ENCODE measurements at regions not wholly inside any gene's neighbourhood (a gene's known extent, or its start where the extent isn't known, plus 50 kb on each side); places are given as distances from the start of the nearest gene placed in this dataset.

DNA sequence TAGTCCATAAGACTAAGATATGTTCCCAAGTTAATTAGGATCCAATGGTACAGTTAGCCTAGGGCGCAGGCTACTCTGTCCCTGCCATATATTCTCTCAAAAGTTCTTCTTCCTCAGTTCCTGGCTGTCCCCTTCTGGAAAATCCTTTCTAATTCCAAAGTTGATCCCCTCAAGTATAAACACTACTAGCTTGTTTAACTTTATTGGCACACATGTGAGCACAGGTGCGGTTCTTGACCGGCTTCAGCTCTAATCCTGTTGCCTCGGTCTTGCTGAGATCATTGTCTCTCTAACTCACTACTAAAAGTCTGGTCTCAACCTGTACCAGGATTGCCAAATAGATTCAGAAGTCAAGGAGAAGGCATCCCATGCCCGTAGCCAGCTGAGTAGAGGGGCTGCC lies 89.0 kb downstream of the SEMA4F start:
- ChIA-PET CTCF (no interaction called here), POLR2A (interaction anchor here (0.7 kb wide), 1 partner anchor 11 kb away, joined by 4 read pairs; no protein-coding TSS in a partner anchor)
- H3K27ac Mint-ChIP-seq, result no peak overlapping the region
- H3K36me3 Mint-ChIP-seq (ENCODE audit: low read depth), result no peaks in the 10 kb centered on the region
- ATAC-seq (no peak), DNase-seq (no peak)
- no peak overlapping the region for H3K4me3 Mint-ChIP-seq
- no peaks in the 10 kb centered on the region for H3K9me3 Mint-ChIP-seq
- H3K4me1 Mint-ChIP-seq (ENCODE audit: low read depth), result no peaks in the 10 kb centered on the region
- peaks cover 2% of the 10 kb centered on the region for H3K27me3 Mint-ChIP-seq
- no peak for TF ChIP-seq CTCF (IDR thresholded peaks at IDR 0.05)
- intact Hi-C loops (cut with micrococcal nuclease), result no loop called here

DNA sequence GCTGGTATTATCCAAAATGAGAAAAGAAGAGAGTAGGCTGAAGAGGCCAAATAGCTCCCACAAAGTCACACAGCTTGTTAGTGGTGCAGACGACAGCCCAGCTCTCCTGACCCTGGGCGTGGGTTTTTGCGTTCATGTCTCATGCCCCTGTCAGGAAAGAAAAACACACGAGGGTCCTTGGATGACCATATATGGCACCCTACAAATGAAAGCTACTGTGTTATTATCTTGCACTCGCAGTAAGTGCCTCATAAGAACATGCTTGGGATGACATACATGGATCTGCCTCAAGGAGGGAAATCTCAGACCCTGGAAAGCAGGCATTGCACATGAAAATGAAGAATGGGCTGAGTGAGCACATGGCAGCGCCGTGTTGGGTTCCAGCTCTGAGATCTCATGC lies 89.7 kb downstream of the SEMA4F start:
- no peak for TF ChIP-seq CTCF (IDR thresholded peaks at IDR 0.05)
- no peak overlapping the region for H3K4me3 Mint-ChIP-seq
- H3K27ac Mint-ChIP-seq, result no peak overlapping the region
- H3K27me3 Mint-ChIP-seq, result peaks cover 2% of the 10 kb centered on the region
- no peak for DNase-seq
- no peaks in the 10 kb centered on the region for H3K4me1 Mint-ChIP-seq (ENCODE audit: low read depth)
- no peak for ATAC-seq
- intact Hi-C loops (cut with micrococcal nuclease), result no loop called here
- CTCF ChIA-PET, result no interaction called here
- H3K9me3 Mint-ChIP-seq, result no peaks in the 10 kb centered on the region
- H3K36me3 Mint-ChIP-seq (ENCODE audit: low read depth), result no peaks in the 10 kb centered on the region
- POLR2A ChIA-PET, result no interaction called here

GRCh38 chr2:74744731-74745515 lies 89.0 kb upstream of the HK2 start:
- no peak for ATAC-seq
- ChIA-PET POLR2A (no interaction called here), CTCF (no interaction called here)
- Mint-ChIP-seq H3K4me1 (ENCODE audit: low read depth) (no peaks in the 10 kb centered on the region), H3K4me3 (no peak overlapping the region), H3K36me3 (ENCODE audit: low read depth) (no peaks in the 10 kb centered on the region), H3K9me3 (no peaks in the 10 kb centered on the region), H3K27me3 (peaks cover 2% of the 10 kb centered on the region), H3K27ac (no peak overlapping the region)
- DNase-seq, result no peak
- intact Hi-C loops (cut with micrococcal nuclease), result no loop called here
- no peak for TF ChIP-seq CTCF (IDR thresholded peaks at IDR 0.05)

DNA sequence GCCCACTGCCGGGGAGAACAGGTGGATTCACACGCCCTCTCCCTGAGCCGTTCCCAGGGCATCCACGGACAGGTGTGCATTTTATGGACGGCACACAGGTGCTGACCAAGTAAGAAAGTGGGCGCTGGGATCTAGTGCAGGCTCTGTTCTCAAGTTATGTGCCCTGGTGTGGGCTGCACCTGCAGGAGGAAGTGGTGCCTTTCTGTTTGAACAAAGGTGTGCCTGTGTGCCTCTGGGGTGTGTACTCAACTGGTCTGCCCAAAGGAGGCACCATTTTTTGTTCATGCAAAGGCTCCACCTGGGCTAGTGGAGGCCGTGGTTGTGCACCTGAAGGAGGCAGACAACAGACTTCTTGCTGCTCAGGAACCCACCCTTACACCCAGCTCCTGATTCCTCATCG lies 88.2 kb upstream of the HK2 start:
- H3K4me3 Mint-ChIP-seq, result no peak overlapping the region
- CTCF ChIA-PET, result no interaction called here

More for the DNA sequence above, 88.2 kb upstream of the HK2 start:
- DNase-seq (no peak), ATAC-seq (no peak)
- no peaks in the 10 kb centered on the region for H3K36me3 Mint-ChIP-seq (ENCODE audit: low read depth)
- POLR2A ChIA-PET, result no interaction called here
- no peak for TF ChIP-seq CTCF (IDR thresholded peaks at IDR 0.05)
- H3K9me3 Mint-ChIP-seq, result no peaks in the 10 kb centered on the region
- no peaks in the 10 kb centered on the region for H3K4me1 Mint-ChIP-seq (ENCODE audit: low read depth)
- intact Hi-C loops (cut with micrococcal nuclease), result no loop called here
- no peak overlapping the region for H3K27ac Mint-ChIP-seq
- peaks cover 2% of the 10 kb centered on the region for H3K27me3 Mint-ChIP-seq

Data from activated CD8-positive, alpha-beta T cell treated with anti-CD3 and anti-CD28 coated beads for 36 hours (primary cell).